GM23338 (cell line): ENCODE measurements at regions not wholly inside any gene's neighbourhood (a gene's known extent, or its start where the extent isn't known, plus 50 kb on each side); places are given as distances from the start of the nearest gene placed in this dataset.

Experiments used
- ATAC-seq: fragments of 200-7000 bp; cut with Tn5 transposase; 3 replicates; pipeline ENCODE4 v1.9.1; 2020
- DNase-seq: peaks from one replicate; pipeline ENCODE4 v3.0.0-alpha.2; 2015; ENCODE audit warnings: low spot score
- H2AFZ ChIP-seq: fragments of 200-600 bp; sonication (generic); 2 replicates; pipeline ENCODE4 v1.8.0; 2016; ENCODE audit warnings: antibody characterized with exemption, mild to moderate bottlenecking, moderate library complexity
- H3F3A ChIP-seq: fragments of 200-600 bp; sonication (generic); replicated peaks from 2 replicates; pipeline ENCODE4 v1.8.0; 2017; ENCODE audit warnings: antibody characterized with exemption, mixed run types, low read depth
- H3K27ac ChIP-seq: fragments of 200-600 bp; sonication (generic); 2 replicates; pipeline ENCODE4 v1.6.1; 2016; ENCODE audit warnings: low read depth
- H3K27me3 ChIP-seq: fragments of 200-600 bp; sonication (generic); 2 replicates; pipeline ENCODE4 v1.8.0; 2016; ENCODE audit warnings: mild to moderate bottlenecking, mixed run types, moderate library complexity; ENCODE audit not compliant: insufficient read depth
- H3K36me3 ChIP-seq: fragments of 200-600 bp; sonication (generic); 2 replicates; pipeline ENCODE4 v1.8.0; 2016; ENCODE audit warnings: mild to moderate bottlenecking; ENCODE audit not compliant: insufficient read depth
- H3K4me1 ChIP-seq: fragments of 200-600 bp; sonication (generic); 2 replicates; pipeline ENCODE4 v1.8.0; 2016; ENCODE audit warnings: mild to moderate bottlenecking, moderate library complexity; ENCODE audit not compliant: insufficient read depth
- H3K4me2 ChIP-seq: fragments of 200-600 bp; sonication (generic); 2 replicates; pipeline ENCODE4 v1.7.1; 2017; ENCODE audit warnings: mixed run types
- H3K4me3 ChIP-seq: fragments of 200-600 bp; sonication (generic); 2 replicates; pipeline ENCODE4 v1.6.1; 2016; ENCODE audit warnings: mixed run types
- H3K79me2 ChIP-seq: fragments of 200-600 bp; sonication (generic); replicated peaks from 2 replicates; pipeline ENCODE4 v1.8.0; 2017; ENCODE audit warnings: mild to moderate bottlenecking; ENCODE audit not compliant: insufficient read depth
- H3K9me2 ChIP-seq: fragments of 200-600 bp; sonication (generic); 2 replicates; pipeline ENCODE4 v1.8.0; 2017; ENCODE audit not compliant: insufficient read depth
- H4K20me1 ChIP-seq: fragments of 200-600 bp; sonication (generic); replicated peaks from 2 replicates; pipeline ENCODE4 v1.8.0; 2017; ENCODE audit warnings: mild to moderate bottlenecking; ENCODE audit not compliant: insufficient read depth
- H3K27ac Mint-ChIP-seq: 2 replicates; pipeline ENCODE4 v1.8.0; 2020; ENCODE audit warnings: inconsistent platforms, mild to moderate bottlenecking, moderate library complexity, mixed read lengths
- H3K27me3 Mint-ChIP-seq: 3 replicates; pipeline ENCODE4 v1.8.0; 2022; ENCODE audit warnings: low read depth, mild to moderate bottlenecking, moderate library complexity, mixed read lengths, inconsistent platforms; ENCODE audit not compliant: insufficient read depth, poor library complexity
- H3K36me3 Mint-ChIP-seq: 3 replicates; pipeline ENCODE4 v1.8.0; 2021; ENCODE audit warnings: low read depth, mild to moderate bottlenecking, inconsistent platforms, moderate library complexity, mixed read lengths
- H3K4me1 Mint-ChIP-seq: 3 replicates; pipeline ENCODE4 v1.8.0; 2020; ENCODE audit warnings: mild to moderate bottlenecking, inconsistent platforms, mixed read lengths
- H3K4me3 Mint-ChIP-seq: 3 replicates; pipeline ENCODE4 v1.8.0; 2021; ENCODE audit warnings: moderate library complexity, mild to moderate bottlenecking, inconsistent platforms, mixed read lengths
- H3K9me3 Mint-ChIP-seq: 3 replicates; pipeline ENCODE4 v1.8.0; 2020; ENCODE audit warnings: moderate library complexity, mild to moderate bottlenecking, inconsistent platforms, mixed read lengths
- EZH2 ChIP-seq: fragments of 200-600 bp; sonication (generic); IDR thresholded peaks from one replicate; pipeline ENCODE4 v1.8.0; 2017; ENCODE audit warnings: antibody characterized with exemption, mild to moderate bottlenecking, low read depth; ENCODE audit not compliant: unreplicated experiment
- JUNB ChIP-seq: IDR thresholded peaks from one replicate; pipeline ENCODE4 v1.6.1; 2016; ENCODE audit warnings: antibody characterized with exemption; ENCODE audit not compliant: unreplicated experiment
- POLR2AphosphoS5 ChIP-seq: IDR thresholded peaks from 2 replicates; pipeline ENCODE4 v1.6.1; 2016; ENCODE audit warnings: antibody characterized with exemption, low read depth
- STAT1 ChIP-seq: IDR thresholded peaks from one replicate; pipeline ENCODE4 v1.6.1; 2016; ENCODE audit warnings: antibody characterized with exemption; ENCODE audit not compliant: unreplicated experiment
- ZNF114 ChIP-seq: fragments of 250-450 bp; sonication (Bioruptor Pico); IDR thresholded peaks from 2 replicates; pipeline ENCODE4 v1.5.0; 2020; ENCODE audit warnings: mild to moderate bottlenecking, moderate library complexity
- ZNF331 ChIP-seq: fragments of 250-450 bp; sonication (Bioruptor Pico); IDR thresholded peaks from 2 replicates; pipeline ENCODE4 v1.5.0; 2020; ENCODE audit warnings: low read depth, mild to moderate bottlenecking, moderate library complexity
- TF ChIP-seq, protein P1 (sequence below): IDR thresholded peaks from 2 replicates; pipeline ENCODE4 v1.6.1; 2016; ENCODE audit warnings: antibody characterized with exemption
- TF ChIP-seq, protein P2 (sequence below): IDR thresholded peaks from one replicate; pipeline ENCODE4 v1.6.1; 2018; ENCODE audit warnings: antibody characterized with exemption; ENCODE audit not compliant: unreplicated experiment
- TF ChIP-seq, protein P3 (sequence below): fragments of 250-450 bp; sonication (Bioruptor Pico); IDR thresholded peaks from 2 replicates; pipeline ENCODE4 v1.5.0; 2020; ENCODE audit warnings: mild to moderate bottlenecking, moderate library complexity

DNA sequence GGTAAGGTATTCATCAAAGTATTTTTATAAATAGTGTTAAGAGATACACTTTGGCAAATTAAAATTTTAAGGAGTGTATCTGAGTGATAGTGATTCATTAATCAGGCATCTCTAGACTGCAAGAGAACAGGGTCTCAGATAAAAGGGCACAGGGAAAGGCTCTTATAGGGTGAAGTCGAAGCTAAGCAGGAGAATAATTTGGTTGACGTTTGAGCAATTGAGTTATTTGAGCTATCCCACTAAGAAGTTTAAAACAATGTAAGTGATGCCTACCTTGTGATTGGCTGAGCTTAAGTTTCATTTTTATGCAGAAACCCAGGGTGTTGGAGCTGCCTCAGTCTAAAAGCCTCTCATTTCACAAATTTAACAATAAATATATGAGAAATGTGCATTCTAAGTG, 125.3 kb downstream of the SLC6A15 start:
- Histone ChIP-seq H2AFZ (no peak overlapping the region), H3F3A (no peaks in the 10 kb centered on the region), H3K27ac (no peak overlapping the region), H3K9me2 (no peaks in the 10 kb centered on the region), H3K36me3 (no peaks in the 10 kb centered on the region), H3K4me2 (no peak overlapping the region), H3K27me3 (no peaks in the 10 kb centered on the region), H3K4me1 (no peaks in the 10 kb centered on the region), H4K20me1 (no peaks in the 10 kb centered on the region), H3K4me3 (no peak overlapping the region), H3K79me2 (no peaks in the 10 kb centered on the region)
- H3K27ac Mint-ChIP-seq = no peak overlapping the region
- H3K27me3 Mint-ChIP-seq = no peaks in the 10 kb centered on the region
- H3K4me1 Mint-ChIP-seq = no peaks in the 10 kb centered on the region
- DNase-seq (no peak), ATAC-seq (no peak)
- no peaks in the 10 kb centered on the region for H3K36me3 Mint-ChIP-seq
- no peaks in the 10 kb centered on the region for H3K9me3 Mint-ChIP-seq
- TF ChIP-seq, protein P1, sequence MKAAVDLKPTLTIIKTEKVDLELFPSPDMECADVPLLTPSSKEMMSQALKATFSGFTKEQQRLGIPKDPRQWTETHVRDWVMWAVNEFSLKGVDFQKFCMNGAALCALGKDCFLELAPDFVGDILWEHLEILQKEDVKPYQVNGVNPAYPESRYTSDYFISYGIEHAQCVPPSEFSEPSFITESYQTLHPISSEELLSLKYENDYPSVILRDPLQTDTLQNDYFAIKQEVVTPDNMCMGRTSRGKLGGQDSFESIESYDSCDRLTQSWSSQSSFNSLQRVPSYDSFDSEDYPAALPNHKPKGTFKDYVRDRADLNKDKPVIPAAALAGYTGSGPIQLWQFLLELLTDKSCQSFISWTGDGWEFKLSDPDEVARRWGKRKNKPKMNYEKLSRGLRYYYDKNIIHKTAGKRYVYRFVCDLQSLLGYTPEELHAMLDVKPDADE = no peak
- TF ChIP-seq ZNF114 (no peak), ZNF331 (no peak), POLR2AphosphoS5 (no peak), EZH2 (no peak), STAT1 (no peak), JUNB (no peak)
- TF ChIP-seq, protein P2, sequence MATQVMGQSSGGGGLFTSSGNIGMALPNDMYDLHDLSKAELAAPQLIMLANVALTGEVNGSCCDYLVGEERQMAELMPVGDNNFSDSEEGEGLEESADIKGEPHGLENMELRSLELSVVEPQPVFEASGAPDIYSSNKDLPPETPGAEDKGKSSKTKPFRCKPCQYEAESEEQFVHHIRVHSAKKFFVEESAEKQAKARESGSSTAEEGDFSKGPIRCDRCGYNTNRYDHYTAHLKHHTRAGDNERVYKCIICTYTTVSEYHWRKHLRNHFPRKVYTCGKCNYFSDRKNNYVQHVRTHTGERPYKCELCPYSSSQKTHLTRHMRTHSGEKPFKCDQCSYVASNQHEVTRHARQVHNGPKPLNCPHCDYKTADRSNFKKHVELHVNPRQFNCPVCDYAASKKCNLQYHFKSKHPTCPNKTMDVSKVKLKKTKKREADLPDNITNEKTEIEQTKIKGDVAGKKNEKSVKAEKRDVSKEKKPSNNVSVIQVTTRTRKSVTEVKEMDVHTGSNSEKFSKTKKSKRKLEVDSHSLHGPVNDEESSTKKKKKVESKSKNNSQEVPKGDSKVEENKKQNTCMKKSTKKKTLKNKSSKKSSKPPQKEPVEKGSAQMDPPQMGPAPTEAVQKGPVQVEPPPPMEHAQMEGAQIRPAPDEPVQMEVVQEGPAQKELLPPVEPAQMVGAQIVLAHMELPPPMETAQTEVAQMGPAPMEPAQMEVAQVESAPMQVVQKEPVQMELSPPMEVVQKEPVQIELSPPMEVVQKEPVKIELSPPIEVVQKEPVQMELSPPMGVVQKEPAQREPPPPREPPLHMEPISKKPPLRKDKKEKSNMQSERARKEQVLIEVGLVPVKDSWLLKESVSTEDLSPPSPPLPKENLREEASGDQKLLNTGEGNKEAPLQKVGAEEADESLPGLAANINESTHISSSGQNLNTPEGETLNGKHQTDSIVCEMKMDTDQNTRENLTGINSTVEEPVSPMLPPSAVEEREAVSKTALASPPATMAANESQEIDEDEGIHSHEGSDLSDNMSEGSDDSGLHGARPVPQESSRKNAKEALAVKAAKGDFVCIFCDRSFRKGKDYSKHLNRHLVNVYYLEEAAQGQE = no peak
- TF ChIP-seq, protein P3, sequence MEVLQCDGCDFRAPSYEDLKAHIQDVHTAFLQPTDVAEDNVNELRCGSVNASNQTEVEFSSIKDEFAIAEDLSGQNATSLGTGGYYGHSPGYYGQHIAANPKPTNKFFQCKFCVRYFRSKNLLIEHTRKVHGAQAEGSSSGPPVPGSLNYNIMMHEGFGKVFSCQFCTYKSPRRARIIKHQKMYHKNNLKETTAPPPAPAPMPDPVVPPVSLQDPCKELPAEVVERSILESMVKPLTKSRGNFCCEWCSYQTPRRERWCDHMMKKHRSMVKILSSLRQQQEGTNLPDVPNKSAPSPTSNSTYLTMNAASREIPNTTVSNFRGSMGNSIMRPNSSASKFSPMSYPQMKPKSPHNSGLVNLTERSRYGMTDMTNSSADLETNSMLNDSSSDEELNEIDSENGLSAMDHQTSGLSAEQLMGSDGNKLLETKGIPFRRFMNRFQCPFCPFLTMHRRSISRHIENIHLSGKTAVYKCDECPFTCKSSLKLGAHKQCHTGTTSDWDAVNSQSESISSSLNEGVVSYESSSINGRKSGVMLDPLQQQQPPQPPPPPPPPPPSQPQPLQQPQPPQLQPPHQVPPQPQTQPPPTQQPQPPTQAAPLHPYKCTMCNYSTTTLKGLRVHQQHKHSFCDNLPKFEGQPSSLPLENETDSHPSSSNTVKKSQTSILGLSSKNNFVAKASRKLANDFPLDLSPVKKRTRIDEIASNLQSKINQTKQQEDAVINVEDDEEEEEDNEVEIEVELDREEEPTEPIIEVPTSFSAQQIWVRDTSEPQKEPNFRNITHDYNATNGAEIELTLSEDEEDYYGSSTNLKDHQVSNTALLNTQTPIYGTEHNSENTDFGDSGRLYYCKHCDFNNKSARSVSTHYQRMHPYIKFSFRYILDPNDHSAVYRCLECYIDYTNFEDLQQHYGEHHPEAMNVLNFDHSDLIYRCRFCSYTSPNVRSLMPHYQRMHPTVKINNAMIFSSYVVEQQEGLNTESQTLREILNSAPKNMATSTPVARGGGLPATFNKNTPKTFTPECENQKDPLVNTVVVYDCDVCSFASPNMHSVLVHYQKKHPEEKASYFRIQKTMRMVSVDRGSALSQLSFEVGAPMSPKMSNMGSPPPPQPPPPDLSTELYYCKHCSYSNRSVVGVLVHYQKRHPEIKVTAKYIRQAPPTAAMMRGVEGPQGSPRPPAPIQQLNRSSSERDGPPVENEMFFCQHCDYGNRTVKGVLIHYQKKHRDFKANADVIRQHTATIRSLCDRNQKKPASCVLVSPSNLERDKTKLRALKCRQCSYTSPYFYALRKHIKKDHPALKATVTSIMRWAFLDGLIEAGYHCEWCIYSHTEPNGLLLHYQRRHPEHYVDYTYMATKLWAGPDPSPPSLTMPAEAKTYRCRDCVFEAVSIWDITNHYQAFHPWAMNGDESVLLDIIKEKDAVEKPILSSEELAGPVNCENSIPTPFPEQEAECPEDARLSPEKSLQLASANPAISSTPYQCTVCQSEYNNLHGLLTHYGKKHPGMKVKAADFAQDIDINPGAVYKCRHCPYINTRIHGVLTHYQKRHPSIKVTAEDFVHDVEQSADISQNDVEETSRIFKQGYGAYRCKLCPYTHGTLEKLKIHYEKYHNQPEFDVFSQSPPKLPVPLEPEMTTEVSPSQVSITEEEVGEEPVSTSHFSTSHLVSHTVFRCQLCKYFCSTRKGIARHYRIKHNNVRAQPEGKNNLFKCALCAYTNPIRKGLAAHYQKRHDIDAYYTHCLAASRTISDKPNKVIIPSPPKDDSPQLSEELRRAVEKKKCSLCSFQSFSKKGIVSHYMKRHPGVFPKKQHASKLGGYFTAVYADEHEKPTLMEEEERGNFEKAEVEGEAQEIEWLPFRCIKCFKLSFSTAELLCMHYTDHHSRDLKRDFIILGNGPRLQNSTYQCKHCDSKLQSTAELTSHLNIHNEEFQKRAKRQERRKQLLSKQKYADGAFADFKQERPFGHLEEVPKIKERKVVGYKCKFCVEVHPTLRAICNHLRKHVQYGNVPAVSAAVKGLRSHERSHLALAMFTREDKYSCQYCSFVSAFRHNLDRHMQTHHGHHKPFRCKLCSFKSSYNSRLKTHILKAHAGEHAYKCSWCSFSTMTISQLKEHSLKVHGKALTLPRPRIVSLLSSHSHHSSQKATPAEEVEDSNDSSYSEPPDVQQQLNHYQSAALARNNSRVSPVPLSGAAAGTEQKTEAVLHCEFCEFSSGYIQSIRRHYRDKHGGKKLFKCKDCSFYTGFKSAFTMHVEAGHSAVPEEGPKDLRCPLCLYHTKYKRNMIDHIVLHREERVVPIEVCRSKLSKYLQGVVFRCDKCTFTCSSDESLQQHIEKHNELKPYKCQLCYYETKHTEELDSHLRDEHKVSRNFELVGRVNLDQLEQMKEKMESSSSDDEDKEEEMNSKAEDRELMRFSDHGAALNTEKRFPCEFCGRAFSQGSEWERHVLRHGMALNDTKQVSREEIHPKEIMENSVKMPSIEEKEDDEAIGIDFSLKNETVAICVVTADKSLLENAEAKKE (CRISPR knock-in tag) = no peak
- H3K4me3 Mint-ChIP-seq = no peak overlapping the region
